Neuronal stem cell (in vitro differentiated cells): ENCODE measurements at regions not wholly inside any gene's neighbourhood (a gene's known extent, or its start where the extent isn't known, plus 50 kb on each side); places are given as distances from the start of the nearest gene placed in this dataset.

ENCODE experiments used
- DNase-seq: peaks from one replicate; pipeline ENCODE4 v3.0.0-alpha.2; 2013; ENCODE audit warnings: low spot score
- H2AFZ ChIP-seq: one replicate; pipeline ENCODE4 v1.6.1; 2013; ENCODE audit warnings: mild to moderate bottlenecking, low read length, inconsistent platforms
- H2AK5ac ChIP-seq: 2 replicates; pipeline ENCODE4 v1.6.1; 2013; ENCODE audit warnings: low read depth, mild to moderate bottlenecking, inconsistent platforms, low read length, moderate library complexity, mixed read lengths
- H2BK120ac ChIP-seq: 2 replicates; pipeline ENCODE4 v1.6.1; 2013; ENCODE audit warnings: low read depth, mild to moderate bottlenecking, inconsistent platforms, low read length, moderate library complexity, mixed read lengths
- H2BK12ac ChIP-seq: one replicate; pipeline ENCODE4 v1.6.1; 2013; ENCODE audit warnings: low read length, inconsistent platforms
- H2BK15ac ChIP-seq: 2 replicates; pipeline ENCODE4 v1.6.1; 2013; ENCODE audit warnings: mild to moderate bottlenecking, low read length, inconsistent platforms, mixed read lengths
- H2BK5ac ChIP-seq: one replicate; pipeline ENCODE4 v1.6.1; 2013; ENCODE audit warnings: inconsistent platforms, mild to moderate bottlenecking, low read length, moderate library complexity
- H3K14ac ChIP-seq: one replicate; pipeline ENCODE4 v1.6.1; 2013; ENCODE audit warnings: low read length, inconsistent platforms
- H3K18ac ChIP-seq: 2 replicates; pipeline ENCODE4 v1.6.1; 2013; ENCODE audit warnings: low read length, inconsistent platforms
- H3K23ac ChIP-seq: 2 replicates; pipeline ENCODE4 v1.6.1; 2013; ENCODE audit warnings: low read depth, mild to moderate bottlenecking, mixed read lengths, low read length, inconsistent platforms; ENCODE audit not compliant: poor library complexity
- H3K27ac ChIP-seq: replicated peaks from 3 replicates; pipeline ENCODE4 v1.5.1; 2013; ENCODE audit warnings: low read length, inconsistent platforms
- H3K27me3 ChIP-seq, 3 experiments: 2 replicates each; pipeline ENCODE4 v1.6.1; 2013; ENCODE audit warnings: low read length in 3 of 3, mild to moderate bottlenecking in 2 of 3, inconsistent platforms in 1 of 3, low read depth in 1 of 3, mixed read lengths in 1 of 3, moderate library complexity in 1 of 3; ENCODE audit not compliant: control insufficient read depth in 3 of 3, insufficient read depth in 3 of 3
- H3K36me3 ChIP-seq, 2 donors: replicated peaks in 1 of 2; 2 replicates each; pipeline ENCODE4 v1.6.1; 2013; ENCODE audit warnings: low read length in 2 of 2; ENCODE audit not compliant: control insufficient read depth in 2 of 2, insufficient read depth in 2 of 2
- H3K4ac ChIP-seq: 2 replicates; pipeline ENCODE4 v1.6.1; 2013; ENCODE audit warnings: inconsistent platforms, mild to moderate bottlenecking, low read length, moderate library complexity
- H3K4me1 ChIP-seq, 2 donors: 1 replicate in 1 of 2; 2 replicates in 1 of 2; pipeline ENCODE4 v1.6.1; 2013; ENCODE audit warnings: low read length in 2 of 2, low read depth in 1 of 2; ENCODE audit not compliant: control insufficient read depth in 2 of 2, insufficient read depth in 1 of 2
- H3K4me2 ChIP-seq: one replicate; pipeline ENCODE4 v1.6.1; 2013; ENCODE audit warnings: mild to moderate bottlenecking, low read length, inconsistent platforms; ENCODE audit not compliant: insufficient read depth, poor library complexity, severe bottlenecking
- H3K4me3 ChIP-seq, 2 donors: 2 replicates each; pipeline ENCODE4 v1.5.1; 2013; ENCODE audit warnings: low read length in 2 of 2, mild to moderate bottlenecking in 2 of 2, inconsistent platforms in 1 of 2, moderate library complexity in 1 of 2
- H3K79me1 ChIP-seq: one replicate; pipeline ENCODE4 v1.6.1; 2013; ENCODE audit warnings: low read depth, mild to moderate bottlenecking, inconsistent platforms, low read length, moderate library complexity
- H3K9ac ChIP-seq: one replicate; pipeline ENCODE4 v1.6.1; 2013; ENCODE audit warnings: mild to moderate bottlenecking, low read depth, low read length, inconsistent platforms; ENCODE audit not compliant: poor library complexity
- H3K9me3 ChIP-seq, 2 donors: replicated peaks in 1 of 2; 2 replicates each; pipeline versions ENCODE3 to v1.6.1; 2013; ENCODE audit warnings: low read length in 2 of 2, mild to moderate bottlenecking in 2 of 2, inconsistent platforms in 1 of 2, low read depth in 1 of 2, mixed read lengths in 1 of 2, moderate library complexity in 1 of 2; ENCODE audit not compliant: control insufficient read depth in 2 of 2, insufficient read depth in 1 of 2
- H4K8ac ChIP-seq: one replicate; pipeline ENCODE4 v1.6.1; 2013; ENCODE audit warnings: low read depth, mild to moderate bottlenecking, inconsistent platforms, low read length, moderate library complexity
- H4K91ac ChIP-seq: one replicate; pipeline ENCODE4 v1.6.1; 2013; ENCODE audit warnings: low read length, low read depth, mild to moderate bottlenecking, inconsistent platforms; ENCODE audit not compliant: poor library complexity
- WGBS, 2 donors: extraction: QIAGEN DNeasy Blood & Tissue Kit; methylation state at CpG; one replicate each; pipeline ENCODE4 v1.1.7; 2013; ENCODE audit warnings: missing lambda C conversion rate in 2 of 2, mixed read lengths in 1 of 2; ENCODE audit not compliant: insufficient read length in 2 of 2, insufficient replicate concordance in 1 of 2; ENCODE audit errors: extremely low coverage in 2 of 2; 5-methylcytosine and 5-hydroxymethylcytosine counted together

DNA sequence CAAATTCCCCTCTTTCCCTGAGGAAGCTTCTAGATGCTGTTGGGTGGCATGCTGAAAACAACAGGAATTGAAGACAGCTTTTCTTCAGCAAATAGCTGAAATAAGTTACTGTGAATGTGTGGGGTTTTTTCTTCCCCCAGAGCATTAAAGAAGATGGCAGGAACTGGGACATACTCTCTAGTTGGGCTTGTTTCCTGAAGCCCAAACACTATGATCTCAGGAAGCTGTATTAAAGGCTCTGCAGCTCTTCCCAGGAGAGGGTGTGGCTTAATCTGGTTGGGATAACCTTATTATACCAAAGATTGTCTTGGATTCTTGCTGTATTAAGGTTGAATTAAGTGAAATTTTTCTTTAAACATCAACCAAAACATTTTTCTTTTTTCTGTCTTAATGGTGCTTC lies 64.9 kb upstream of the LMO4 start:
- no peak overlapping the region for H2BK120ac ChIP-seq
- no peak overlapping the region for H3K14ac ChIP-seq
- no peak overlapping the region for H3K9ac ChIP-seq
- no peak overlapping the region for H2AK5ac ChIP-seq
- no peak overlapping the region for H3K23ac ChIP-seq
- no peak overlapping the region for H3K4ac ChIP-seq
- H4K8ac ChIP-seq = no peak overlapping the region
- no peak overlapping the region for H3K4me2 ChIP-seq
- H3K27ac ChIP-seq = no peak overlapping the region
- H3K4me1 ChIP-seq = no peaks in the 10 kb centered on the region
- H2AFZ ChIP-seq = no peak overlapping the region
- no peak for DNase-seq
- H3K36me3 ChIP-seq = no peaks in the 10 kb centered on the region
- H3K9me3 ChIP-seq = peaks cover 0 to 2% of the 10 kb centered on the region in 2 donors
- H3K4me3 ChIP-seq = no peak overlapping the region
- H2BK5ac ChIP-seq = no peak overlapping the region
- no peak overlapping the region for H3K18ac ChIP-seq
- H2BK12ac ChIP-seq = no peak overlapping the region
- H4K91ac ChIP-seq = no peak overlapping the region
- H3K79me1 ChIP-seq = no peaks in the 10 kb centered on the region
- H2BK15ac ChIP-seq = no peak overlapping the region
- H3K27me3 ChIP-seq = no peaks in the 10 kb centered on the region

DNA sequence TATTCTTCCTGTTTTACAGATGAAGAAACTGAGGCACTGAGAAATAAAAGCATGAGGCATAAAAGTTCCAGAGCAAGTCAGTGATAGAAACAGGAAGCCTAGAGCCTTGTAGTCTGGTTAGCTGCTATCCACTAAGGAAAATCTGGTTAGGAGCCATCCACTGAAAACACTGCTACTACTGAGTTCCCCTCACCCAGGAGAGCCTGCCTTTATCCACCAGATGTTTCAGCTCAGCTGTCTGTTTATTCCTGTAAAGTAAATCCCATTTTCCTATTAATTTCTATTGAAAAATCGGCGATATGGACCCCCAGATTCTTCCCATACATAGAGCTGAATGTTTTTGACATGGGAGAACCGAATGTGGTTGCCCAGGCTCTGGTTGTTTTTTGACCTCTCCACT lies 63.7 kb upstream of the LMO4 start:
- Histone ChIP-seq H2BK5ac (no peak overlapping the region), H3K18ac (no peak overlapping the region), H2AK5ac (no peak overlapping the region), H2AFZ (no peak overlapping the region), H3K79me1 (no peaks in the 10 kb centered on the region), H3K36me3 (no peaks in the 10 kb centered on the region), H3K14ac (no peak overlapping the region), H3K23ac (no peak overlapping the region), H4K8ac (no peak overlapping the region), H3K9me3 (peaks cover 0 to 2% of the 10 kb centered on the region in 2 donors), H3K4me1 (no peaks in the 10 kb centered on the region), H3K4ac (no peak overlapping the region), H2BK120ac (no peak overlapping the region), H4K91ac (no peak overlapping the region), H3K27ac (no peak overlapping the region), H3K9ac (no peak overlapping the region), H3K4me2 (no peak overlapping the region), H2BK12ac (no peak overlapping the region), H2BK15ac (no peak overlapping the region), H3K4me3 (no peak overlapping the region), H3K27me3 (no peaks in the 10 kb centered on the region)
- no CpG with 5 or more reads among the region's 3 CpGs for WGBS, 2 donors
- no peak for DNase-seq

DNA sequence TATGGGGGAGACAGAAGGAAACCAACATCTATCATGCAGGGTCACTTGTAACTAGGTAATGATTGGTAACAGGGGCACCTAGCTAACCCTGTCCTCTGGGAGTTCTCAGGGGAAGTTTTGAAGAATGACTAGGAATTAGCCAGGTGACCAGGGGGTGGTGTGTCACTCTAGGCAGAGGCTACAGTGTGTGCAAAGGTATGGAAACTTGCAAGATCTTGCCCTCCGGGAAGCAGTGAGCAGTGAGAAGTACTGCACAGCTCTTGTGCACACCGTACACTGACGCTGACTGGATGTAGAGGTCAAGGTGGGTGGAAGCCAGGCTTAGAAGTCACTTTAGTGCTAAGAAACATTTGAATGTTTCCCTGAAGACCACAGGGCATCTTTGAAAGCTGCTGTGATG lies 62.9 kb upstream of the LMO4 start:
- Histone ChIP-seq H2BK120ac (no peak overlapping the region), H3K27ac (no peak overlapping the region), H2AFZ (no peak overlapping the region), H3K4me2 (no peak overlapping the region), H3K36me3 (no peaks in the 10 kb centered on the region), H3K4me3 (no peak overlapping the region), H2BK12ac (no peak overlapping the region), H4K8ac (no peak overlapping the region), H3K18ac (no peak overlapping the region), H2BK5ac (no peak overlapping the region), H2BK15ac (no peak overlapping the region), H3K9me3 (peaks cover 0 to 2% of the 10 kb centered on the region in 2 donors), H2AK5ac (no peak overlapping the region), H3K23ac (no peak overlapping the region), H3K79me1 (no peaks in the 10 kb centered on the region), H3K4me1 (no peaks in the 10 kb centered on the region), H3K27me3 (no peaks in the 10 kb centered on the region), H3K14ac (no peak overlapping the region), H3K4ac (no peak overlapping the region), H3K9ac (no peak overlapping the region), H4K91ac (no peak overlapping the region)
- no peak for DNase-seq
- no CpG with 5 or more reads among the region's 3 CpGs for WGBS, 2 donors

DNA sequence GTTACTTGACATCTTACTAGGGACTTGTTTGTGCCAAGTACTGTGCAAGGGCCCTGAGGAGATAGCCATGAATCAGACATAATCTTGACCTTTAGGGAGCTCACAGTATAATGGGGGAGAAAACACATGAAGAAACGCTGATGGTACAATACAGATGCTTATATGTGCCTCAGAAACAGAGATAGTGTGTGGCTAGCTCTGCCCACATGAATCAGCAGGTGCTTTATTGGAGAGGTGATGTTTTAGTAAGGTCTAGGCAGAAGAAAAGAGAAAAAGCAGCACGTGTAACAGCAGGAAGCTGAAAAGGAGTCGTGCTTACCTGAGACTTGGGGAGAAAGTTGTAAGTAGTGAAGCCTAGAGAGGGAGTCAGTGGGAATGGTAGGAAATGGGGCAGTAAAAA lies 60.6 kb upstream of the LMO4 start:
- no peak overlapping the region for H3K9ac ChIP-seq
- WGBS, 2 donors = no CpG with 5 or more reads among the region's 3 CpGs
- DNase-seq = no peak

More for the DNA sequence above, 60.6 kb upstream of the LMO4 start:
- Histone ChIP-seq H3K4me3 (no peak overlapping the region), H4K8ac (no peak overlapping the region), H2BK120ac (no peak overlapping the region), H2BK12ac (no peak overlapping the region), H2BK5ac (no peak overlapping the region), H3K14ac (no peak overlapping the region), H3K27ac (no peak overlapping the region), H3K36me3 (no peaks in the 10 kb centered on the region), H3K18ac (no peak overlapping the region), H3K23ac (no peak overlapping the region), H3K9me3 (peaks cover 0 to 2% of the 10 kb centered on the region in 2 donors), H3K4ac (no peak overlapping the region), H2AFZ (no peak overlapping the region), H3K4me1 (peaks cover 0 to 3% of the 10 kb centered on the region in 2 donors), H3K79me1 (no peaks in the 10 kb centered on the region), H4K91ac (no peak overlapping the region), H2AK5ac (no peak overlapping the region), H3K4me2 (no peak overlapping the region), H2BK15ac (no peak overlapping the region), H3K27me3 (no peaks in the 10 kb centered on the region)
